Ishikawa (cell line): ENCODE measurements at regions not wholly inside any gene's neighbourhood (a gene's known extent, or its start where the extent isn't known, plus 50 kb on each side); places are given as distances from the start of the nearest gene placed in this dataset.

ENCODE experiments used
- CEBPB ChIP-seq: IDR thresholded peaks from 2 replicates; pipeline ENCODE4 v1.6.1; 2012
- CREB1 ChIP-seq: IDR thresholded peaks from 2 replicates; pipeline ENCODE4 v1.6.1; 2012; ENCODE audit warnings: low read depth
- EP300 ChIP-seq: IDR thresholded peaks from 2 replicates; pipeline ENCODE4 v1.6.1; 2012; ENCODE audit warnings: borderline replicate concordance
- TEAD4 ChIP-seq: IDR thresholded peaks from 2 replicates; pipeline ENCODE4 v1.6.1; 2012
- YY1 ChIP-seq: IDR thresholded peaks from 2 replicates; pipeline ENCODE4 v1.6.1; 2012; ENCODE audit warnings: low read depth
- TF ChIP-seq, protein P1 (sequence below): IDR thresholded peaks from 2 replicates; pipeline ENCODE4 v1.6.1; 2012

DNA sequence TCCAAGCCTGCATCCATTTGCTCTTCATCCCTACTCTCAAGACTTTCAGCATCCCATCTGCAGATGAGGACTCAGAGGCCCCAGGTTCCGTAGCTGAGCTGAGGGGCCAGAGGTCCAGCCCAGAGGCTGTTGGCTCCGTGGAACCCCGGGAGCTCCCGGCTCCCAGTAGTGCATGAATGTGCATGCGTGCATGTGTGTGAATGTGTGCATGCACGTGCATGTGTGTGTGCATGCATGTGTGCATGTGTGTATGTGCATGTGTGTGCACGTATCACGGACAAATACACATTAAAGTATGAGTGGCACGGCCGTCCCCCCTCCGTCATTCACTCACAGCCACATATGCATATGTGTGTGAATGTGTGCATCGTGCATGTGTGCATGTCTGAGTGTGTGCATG lies 149.9 kb downstream of the KIF26A start:
- TF ChIP-seq YY1 (no peak), TEAD4 (no peak), CREB1 (no peak), CEBPB (no peak), EP300 (no peak)
- TF ChIP-seq, protein P1, sequence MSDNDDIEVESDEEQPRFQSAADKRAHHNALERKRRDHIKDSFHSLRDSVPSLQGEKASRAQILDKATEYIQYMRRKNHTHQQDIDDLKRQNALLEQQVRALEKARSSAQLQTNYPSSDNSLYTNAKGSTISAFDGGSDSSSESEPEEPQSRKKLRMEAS: no peak
